Heart left ventricle (tissue), 13 donors: ENCODE measurements at regions not wholly inside any gene's neighbourhood (a gene's known extent, or its start where the extent isn't known, plus 50 kb on each side); places are given as distances from the start of the nearest gene placed in this dataset.

Source experiments
- POLR2A ChIP-seq, 2 donors: fragments of 450-650 bp; IDR thresholded peaks; one replicate each; pipeline ENCODE4 v1.6.1; 2017; ENCODE audit warnings: antibody characterized with exemption in 2 of 2, mild to moderate bottlenecking in 2 of 2, moderate library complexity in 2 of 2
- TF ChIP-seq, protein P1 (sequence below), 12 donors: fragments of 200-600 bp; sonication (generic) in 4 of 12; IDR thresholded peaks; one replicate each; pipeline versions ENCODE4 v1.5.0 to v1.8.0; 2018 to 2022; ENCODE audit warnings: antibody characterized with exemption in 12 of 12, mild to moderate bottlenecking in 5 of 12
- donor health status: ischemic (EF 13 %, LVEDD 7.1; RV severe dilation, severe dysfunction).
- donor health status: DM: no; HTN: yes; CAD: no.
- donor health status: DM: no; HTN: no; CAD: no.
- donor health status: ischemic (EF 25% LVEDD 6.9; RV normal size, moderate dysfunction).
- donor health status: ischemic (EF 25% LVEDD 5.7; RV mildly dilated, moderate dysfunction).
- donor health status: ischemic (EF 35%, LVEDD 5.7; RV mildly dilated, moderate dysfunction).
- donor health status: nonischemic (EF 11% LVEDD 7.7; RV severe dilation, severe dysfunction).
- donor health status: DM: yes; HTN: yes; CAD: no.
- donor health status: PGD.
- donor health status: ischemic (EF 29% LVEDD 5.4; RV normal size, mild dysfunction).
- donor health status: nonischemic (EF 23%, LVEDD 6.1; RV moderate dilation, normal function).

DNA sequence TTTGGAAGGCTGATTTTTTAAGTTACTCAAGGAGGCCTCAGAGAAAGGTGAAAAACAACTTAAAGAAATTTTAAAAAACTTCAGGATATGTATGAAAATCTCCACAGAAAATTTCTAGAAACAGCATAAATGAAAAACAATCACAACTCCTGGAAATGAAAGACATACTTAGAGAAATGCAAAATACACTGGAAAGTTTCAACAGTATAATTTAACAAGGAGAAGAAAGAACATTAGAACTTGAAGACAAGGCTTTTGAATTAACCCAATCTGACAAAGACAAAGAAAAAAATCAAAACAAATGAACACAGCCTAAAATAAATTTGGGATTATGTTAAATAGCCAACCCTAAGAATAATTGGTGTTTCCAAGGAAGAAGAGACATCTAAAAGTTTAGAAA lies 300.5 kb downstream of the ANTXR2 start:
- TF ChIP-seq, protein P1, sequence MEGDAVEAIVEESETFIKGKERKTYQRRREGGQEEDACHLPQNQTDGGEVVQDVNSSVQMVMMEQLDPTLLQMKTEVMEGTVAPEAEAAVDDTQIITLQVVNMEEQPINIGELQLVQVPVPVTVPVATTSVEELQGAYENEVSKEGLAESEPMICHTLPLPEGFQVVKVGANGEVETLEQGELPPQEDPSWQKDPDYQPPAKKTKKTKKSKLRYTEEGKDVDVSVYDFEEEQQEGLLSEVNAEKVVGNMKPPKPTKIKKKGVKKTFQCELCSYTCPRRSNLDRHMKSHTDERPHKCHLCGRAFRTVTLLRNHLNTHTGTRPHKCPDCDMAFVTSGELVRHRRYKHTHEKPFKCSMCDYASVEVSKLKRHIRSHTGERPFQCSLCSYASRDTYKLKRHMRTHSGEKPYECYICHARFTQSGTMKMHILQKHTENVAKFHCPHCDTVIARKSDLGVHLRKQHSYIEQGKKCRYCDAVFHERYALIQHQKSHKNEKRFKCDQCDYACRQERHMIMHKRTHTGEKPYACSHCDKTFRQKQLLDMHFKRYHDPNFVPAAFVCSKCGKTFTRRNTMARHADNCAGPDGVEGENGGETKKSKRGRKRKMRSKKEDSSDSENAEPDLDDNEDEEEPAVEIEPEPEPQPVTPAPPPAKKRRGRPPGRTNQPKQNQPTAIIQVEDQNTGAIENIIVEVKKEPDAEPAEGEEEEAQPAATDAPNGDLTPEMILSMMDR (IDR thresholded peaks at IDR 0.05) = no peak
- TF ChIP-seq POLR2A (IDR thresholded peaks at IDR 0.05) = no peak
